GM18511 (cell line): ENCODE measurements at regions not wholly inside any gene's neighbourhood (a gene's known extent, or its start where the extent isn't known, plus 50 kb on each side); places are given as distances from the start of the nearest gene placed in this dataset.

Experiments used
- ATAC-seq: cut with Tn5 transposase; IDR thresholded peaks from one replicate; pipeline ENCODE4 v1.9.1; 2021; ENCODE audit warnings: mild to moderate bottlenecking, moderate library complexity; ENCODE audit not compliant: unreplicated experiment

- no peak for ATAC-seq
Observed at GRCh38 chr2:181828122-181828705, 63.3 kb upstream of the ITPRID2 start.

GRCh38 chr2:181829230-181829629 lies 62.3 kb upstream of the ITPRID2 start:
- ATAC-seq: no peak

GRCh38 chr2:181832015-181832414 lies 59.5 kb upstream of the ITPRID2 start:
- no peak for ATAC-seq

- peak; percentile 80 for ATAC-seq
Observed at GRCh38 chr2:181836583-181836982, 54.9 kb upstream of the ITPRID2 start.

DNA sequence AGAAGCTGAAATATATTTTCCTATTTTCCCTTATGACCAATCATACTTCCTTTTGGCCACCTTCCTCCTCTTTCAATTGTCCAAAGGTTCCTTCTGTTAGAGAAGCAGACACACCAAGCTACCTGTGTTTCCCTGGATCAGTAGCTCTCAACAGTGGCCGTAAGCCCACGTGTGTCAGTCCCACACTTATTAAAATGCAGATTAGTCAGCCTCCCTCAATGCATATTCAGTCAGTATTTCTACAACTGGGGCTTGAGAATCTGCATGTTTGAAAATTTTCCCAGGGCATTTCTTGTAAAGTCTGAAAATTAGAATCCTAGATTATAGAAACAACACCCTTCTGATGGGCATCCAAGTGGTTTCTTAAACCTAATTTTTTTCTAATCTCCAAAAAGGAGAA lies 54.0 kb upstream of the ITPRID2 start:
- no peak for ATAC-seq

DNA sequence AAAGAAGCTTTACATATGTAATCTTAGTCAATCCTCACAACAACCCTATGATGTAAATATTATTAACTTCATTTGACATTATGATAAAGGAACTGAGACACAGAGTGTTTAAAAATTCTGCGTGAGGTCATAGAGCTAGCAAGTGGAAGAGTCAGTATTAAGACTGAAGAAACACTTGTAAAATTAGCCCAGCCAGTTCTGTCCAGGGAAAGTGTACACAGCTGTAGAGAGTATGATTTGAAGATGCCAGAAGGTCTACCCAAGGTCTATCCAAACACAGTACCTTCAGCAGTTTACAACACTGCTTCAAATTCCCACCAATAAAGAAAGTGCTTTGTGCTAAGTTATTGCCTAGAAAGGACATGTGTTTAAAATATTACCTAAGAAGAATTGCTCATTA lies 51.7 kb upstream of the ITPRID2 start:
- no peak for ATAC-seq

DNA sequence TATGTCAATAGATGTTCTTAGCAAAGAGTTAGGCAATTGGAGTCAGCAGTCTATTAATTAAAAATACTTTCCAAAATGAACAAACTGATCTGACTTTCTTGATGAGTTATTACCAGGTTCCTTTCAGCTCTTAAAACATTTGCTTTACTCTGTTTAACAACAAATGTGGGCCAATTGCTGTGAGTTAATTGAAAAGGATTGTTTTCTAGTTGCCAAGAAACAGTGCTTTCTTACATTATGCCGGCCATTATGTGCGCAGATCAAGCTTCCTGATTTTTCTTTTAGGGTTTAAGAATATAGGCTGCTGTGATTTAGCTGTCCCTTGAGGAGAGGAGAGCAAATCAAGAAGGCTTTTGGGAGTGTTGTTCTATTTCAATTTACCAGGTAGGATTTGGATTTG lies 50.5 kb upstream of the ITPRID2 start:
- no peak for ATAC-seq
